ENCODE measurements at regions not wholly inside any gene's neighbourhood (a gene's known extent, or its start where the extent isn't known, plus 50 kb on each side); places are given as distances from the start of the nearest gene placed in this dataset.

GRCh38 chr4:129668092-129668491, 572.1 kb downstream of the C4orf33 start:
- no peak for DNase-seq (ENCODE audit: low read depth)

GRCh38 chr4:129672941-129673340, 577.0 kb downstream of the C4orf33 start:
- no peak for DNase-seq (ENCODE audit: low read depth)

GRCh38 chr4:129675036-129675435, 579.1 kb downstream of the C4orf33 start:
- DNase-seq (ENCODE audit: low read depth): no peak

DNA sequence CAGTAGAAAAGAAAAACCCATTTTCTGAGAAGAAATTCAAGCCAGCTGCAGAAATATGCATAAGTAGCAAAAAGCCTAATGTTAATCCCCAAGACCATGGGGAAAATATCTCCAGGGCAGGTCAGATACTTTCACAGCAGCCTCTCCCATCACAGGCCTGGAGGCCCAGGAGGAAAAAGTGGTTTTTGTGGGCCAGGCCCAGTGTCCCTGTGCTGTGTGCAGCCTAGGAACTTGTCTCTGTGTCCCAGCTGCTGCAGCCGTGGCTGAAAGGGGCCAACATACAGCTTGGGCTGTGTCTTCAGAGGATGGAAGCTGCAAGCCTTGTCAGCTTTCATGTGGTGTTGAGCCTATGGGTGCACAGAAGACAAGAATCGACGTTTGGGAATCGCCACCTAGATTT, 581.0 kb downstream of the C4orf33 start:
- DNase-seq (ENCODE audit: low read depth): no peak

DNA sequence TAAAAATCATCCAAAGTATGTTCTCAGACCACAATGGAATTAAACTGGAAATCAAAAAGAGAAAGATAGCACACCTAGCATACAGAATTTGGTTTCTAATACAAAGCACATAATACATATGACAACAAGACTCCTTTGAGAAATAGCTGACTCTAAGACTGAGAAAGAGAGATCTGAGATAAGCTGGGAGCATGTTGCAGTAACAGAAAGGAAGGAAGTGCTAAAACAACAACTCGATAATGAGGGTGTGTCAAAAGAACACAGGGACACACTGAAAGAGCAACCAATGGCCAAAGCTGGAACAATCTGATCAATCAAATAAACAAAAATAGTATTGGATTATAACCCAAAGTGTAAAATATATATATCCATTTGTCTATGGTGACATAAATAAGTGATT, 586.6 kb downstream of the C4orf33 start:
- DNase-seq (ENCODE audit: low read depth): no peak

DNA sequence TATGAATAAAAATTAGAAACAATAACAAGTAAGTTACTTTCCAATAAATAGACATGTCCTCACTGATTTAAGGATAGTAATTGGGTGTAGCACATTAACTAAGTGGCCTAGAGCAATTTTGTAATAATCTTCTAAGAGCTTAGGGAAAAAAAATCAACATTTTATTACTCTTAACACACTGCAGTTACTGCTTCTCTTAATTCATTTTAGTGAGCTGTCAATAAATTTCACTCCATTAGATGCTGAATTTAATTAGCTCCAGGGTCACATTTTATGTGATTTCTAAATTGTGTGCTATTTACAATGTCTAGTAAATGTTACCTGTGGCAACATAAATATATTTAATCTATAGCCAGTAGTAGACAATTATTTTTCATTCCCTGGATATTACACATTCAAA, 612.0 kb downstream of the C4orf33 start:
- DNase-seq (ENCODE audit: low read depth): no peak

- DNase-seq (ENCODE audit: low read depth): no peak
Measured at GRCh38 chr4:129708784-129709183, 612.8 kb downstream of the C4orf33 start.

GRCh38 chr4:129738175-129738574, 642.2 kb downstream of the C4orf33 start:
- DNase-seq (ENCODE audit: low read depth): no peak

DNA sequence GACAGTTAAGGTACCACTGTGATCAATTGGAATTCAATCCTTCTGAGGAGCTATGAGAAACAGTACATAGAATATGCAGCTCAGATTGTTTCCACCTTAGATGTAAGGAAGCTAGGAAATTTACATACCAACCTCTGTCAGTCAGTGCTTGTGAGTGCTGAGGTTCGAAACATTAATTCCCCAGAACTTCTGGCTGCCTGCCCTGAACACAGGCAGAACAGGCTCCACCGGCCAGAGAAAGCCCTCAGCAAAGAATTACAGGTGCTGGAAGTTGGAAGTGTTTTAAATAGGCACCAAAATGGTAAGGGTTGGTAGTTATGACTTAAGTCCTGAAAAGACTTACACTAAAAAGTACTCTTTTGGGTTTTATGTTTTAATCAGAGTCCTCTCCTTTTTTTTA, 651.8 kb downstream of the C4orf33 start:
- DNase-seq (ENCODE audit: low read depth): no peak

- DNase-seq (ENCODE audit: low read depth): no peak
Measured at GRCh38 chr4:129748991-129749390, 653.0 kb downstream of the C4orf33 start.

DNA sequence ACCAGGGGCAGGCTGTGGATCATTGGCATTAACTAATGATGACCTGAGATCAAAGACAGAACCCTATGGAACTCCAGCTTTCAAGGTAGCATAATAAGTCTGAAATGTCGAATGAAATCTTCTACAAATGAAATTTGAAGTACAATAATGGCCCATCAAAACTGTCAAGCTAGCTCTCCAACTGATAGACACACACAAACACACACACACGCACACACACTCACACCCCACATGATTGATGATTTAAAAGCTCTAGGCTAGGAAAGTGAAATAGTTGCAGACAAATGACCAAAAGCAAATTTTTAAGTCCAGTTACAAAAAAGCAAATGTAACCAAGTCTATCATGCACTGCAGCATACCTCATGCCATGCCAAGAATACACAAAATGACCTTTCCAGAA, 655.7 kb downstream of the C4orf33 start:
- DNase-seq (ENCODE audit: low read depth): no peak

GRCh38 chr4:129783596-129783995, 687.6 kb downstream of the C4orf33 start:
- DNase-seq (ENCODE audit: low read depth): no peak

GRCh38 chr4:129788486-129788885, 692.5 kb downstream of the C4orf33 start:
- DNase-seq (ENCODE audit: low read depth): no peak

GRCh38 chr4:129804461-129804981, 708.6 kb downstream of the C4orf33 start:
- DNase-seq (ENCODE audit: low read depth): no peak

- DNase-seq (ENCODE audit: low read depth): no peak
Measured at GRCh38 chr4:129806986-129807385, 711.0 kb downstream of the C4orf33 start.

DNA sequence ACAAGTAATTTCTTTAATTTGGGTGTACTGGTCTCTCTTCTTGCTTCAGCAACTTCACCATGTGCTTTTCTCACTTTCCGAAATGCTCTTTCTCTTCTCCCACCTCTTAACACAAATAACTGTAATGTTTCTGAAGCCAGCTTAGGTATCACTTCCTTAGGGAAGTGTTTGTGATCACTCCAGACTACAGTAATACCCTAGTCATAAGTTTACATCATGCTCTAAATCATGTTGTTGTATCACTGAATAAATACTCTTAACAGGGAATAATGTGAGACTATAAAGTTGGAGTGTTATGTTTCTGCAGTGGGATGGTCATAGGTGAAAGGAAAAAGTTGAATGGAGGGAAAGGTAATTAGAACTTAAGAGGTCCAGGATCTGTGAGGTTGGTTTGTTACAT, 712.3 kb downstream of the C4orf33 start:
- no peak for DNase-seq (ENCODE audit: low read depth)

- DNase-seq (ENCODE audit: low read depth): no peak
Measured at GRCh38 chr4:129821073-129821472, 725.1 kb downstream of the C4orf33 start.

DNA sequence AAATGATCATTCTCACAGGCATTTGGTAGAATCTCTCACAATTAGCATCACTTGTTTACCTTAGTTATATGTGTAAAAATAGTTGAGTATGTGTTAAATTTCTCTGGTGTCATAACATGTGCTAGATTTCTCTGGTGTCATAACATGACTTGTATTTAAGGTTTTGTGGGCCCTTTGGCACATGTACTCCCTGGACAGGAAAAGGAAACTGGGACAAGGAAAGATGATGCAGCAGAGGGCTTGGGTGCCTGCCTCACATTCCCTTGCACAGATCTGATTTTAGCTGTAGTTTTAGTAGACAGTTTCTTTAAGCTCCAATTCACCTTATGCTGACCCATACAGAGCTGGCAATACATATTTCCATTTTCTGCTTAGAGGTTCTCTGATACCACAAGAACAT, 726.0 kb downstream of the C4orf33 start:
- DNase-seq (ENCODE audit: low read depth): no peak

DNA sequence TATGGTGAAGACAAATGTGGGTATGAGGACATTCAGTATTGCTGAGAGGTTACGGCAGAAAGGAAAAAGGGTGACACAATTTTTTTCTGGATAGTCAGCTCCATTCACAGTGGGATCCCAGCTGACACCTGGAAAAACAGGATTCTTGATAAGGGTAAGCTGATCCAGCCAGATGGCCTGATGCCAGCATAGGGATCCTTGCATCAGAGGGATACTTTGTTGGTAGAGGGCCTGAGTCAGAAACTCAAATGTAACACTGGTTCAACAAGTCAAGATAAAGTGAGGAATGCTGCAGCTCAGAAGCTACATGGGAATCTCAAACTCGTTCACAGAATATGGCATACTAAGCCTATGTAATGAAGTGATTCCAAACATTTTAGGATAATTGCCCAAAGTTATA, 726.7 kb downstream of the C4orf33 start:
- DNase-seq (ENCODE audit: low read depth): no peak

GRCh38 chr4:129823105-129823504, 727.2 kb downstream of the C4orf33 start:
- DNase-seq (ENCODE audit: low read depth): no peak

DNA sequence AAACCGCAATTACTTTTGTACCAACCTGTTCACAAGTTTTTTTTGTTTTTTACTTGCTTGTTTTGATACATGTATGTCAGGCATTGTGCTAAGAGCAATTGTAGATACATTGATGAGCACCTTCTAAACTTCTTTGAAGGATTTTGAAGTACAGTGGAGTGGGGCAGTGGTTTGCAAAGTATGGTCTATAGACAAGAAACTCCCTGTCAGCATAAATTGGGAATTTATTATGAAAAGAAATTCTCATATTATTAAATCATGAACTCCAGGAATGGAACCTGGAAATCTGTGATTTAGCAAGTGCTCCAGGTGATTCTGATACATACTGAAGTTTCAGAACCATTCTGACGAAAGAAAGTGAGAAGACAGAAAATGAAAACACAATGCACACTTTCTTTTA, 733.4 kb downstream of the C4orf33 start:
- no peak for DNase-seq (ENCODE audit: low read depth)

DNA sequence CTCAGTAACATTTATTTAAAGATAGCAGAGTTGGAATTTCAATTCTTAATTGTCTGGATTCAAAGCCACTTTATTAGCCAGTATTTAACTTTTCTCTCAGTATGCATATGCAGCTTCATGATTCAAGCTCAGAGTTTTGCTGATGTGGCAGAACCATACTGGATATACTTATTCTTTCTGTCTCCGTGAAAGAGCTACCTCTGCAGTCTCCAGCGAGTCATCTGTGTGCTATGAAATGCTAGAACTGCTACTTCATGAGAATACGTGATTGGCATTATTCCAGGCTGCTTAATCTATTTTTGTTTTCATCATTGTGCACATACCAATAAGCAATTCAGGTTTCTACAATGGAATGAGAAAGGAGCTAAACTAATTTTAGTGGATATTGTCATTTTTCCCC, 743.7 kb downstream of the C4orf33 start:
- DNase-seq (ENCODE audit: low read depth): no peak

DNA sequence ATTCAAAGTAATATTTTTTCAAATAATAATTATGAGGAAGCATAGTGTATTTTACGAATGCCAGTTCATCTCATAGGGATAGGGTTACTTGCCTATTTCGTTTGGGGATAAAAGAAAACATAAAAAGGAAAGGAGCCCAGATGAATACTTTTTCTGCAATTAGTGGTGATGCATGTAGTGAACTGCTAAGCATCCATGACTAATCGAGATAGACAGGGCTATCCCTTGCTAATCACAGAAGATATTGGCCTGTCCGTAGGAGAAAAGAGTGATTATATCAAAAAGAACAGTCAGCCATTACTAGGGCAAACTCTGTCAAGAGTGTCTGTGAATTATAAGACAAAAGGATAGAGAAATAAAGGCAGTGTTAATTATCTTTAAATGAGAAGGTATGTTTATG, 746.1 kb downstream of the C4orf33 start:
- DNase-seq (ENCODE audit: low read depth): no peak

DNA sequence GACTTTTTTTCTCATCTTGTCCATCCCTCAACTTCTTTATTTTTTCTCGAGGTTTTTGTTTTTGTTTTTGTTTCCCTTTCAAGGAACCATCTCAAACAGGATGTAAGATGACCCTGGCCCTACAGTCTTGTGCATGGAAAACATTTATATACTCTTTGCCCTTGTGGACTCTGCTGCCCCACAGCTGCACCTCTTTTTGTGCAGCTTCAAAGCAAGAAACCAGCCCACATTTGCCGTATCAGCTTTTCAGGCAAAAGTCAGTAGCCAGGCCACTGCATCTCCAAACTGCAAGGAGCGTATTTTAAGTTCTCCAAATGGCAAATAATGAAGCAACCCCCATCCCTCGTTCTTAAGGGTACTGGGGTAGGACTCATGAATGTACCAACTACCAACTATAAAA, 756.5 kb downstream of the C4orf33 start:
- no peak for DNase-seq (ENCODE audit: low read depth)

All from myocyte (in vitro differentiated cells).